Prostate gland (tissue), 2 donors: ENCODE measurements at regions not wholly inside any gene's neighbourhood (a gene's known extent, or its start where the extent isn't known, plus 50 kb on each side); places are given as distances from the start of the nearest gene placed in this dataset.

ENCODE experiments used
- POLR2A ChIP-seq: fragments of 450-650 bp; IDR thresholded peaks from one replicate; pipeline ENCODE4 v1.6.1; 2016; ENCODE audit warnings: antibody characterized with exemption, mild to moderate bottlenecking
- TF ChIP-seq, protein P1 (sequence below), 4 experiments: fragments of 200-600 bp in 2 of 4; fragments of 450-650 bp in 2 of 4; sonication (generic) in 2 of 4; IDR thresholded peaks; 1 replicate in 3 of 4; 2 replicates in 1 of 4; pipeline ENCODE4 v1.5.1; 2016 to 2019; ENCODE audit warnings: antibody characterized with exemption in 4 of 4, mild to moderate bottlenecking in 2 of 4, moderate library complexity in 2 of 4

DNA sequence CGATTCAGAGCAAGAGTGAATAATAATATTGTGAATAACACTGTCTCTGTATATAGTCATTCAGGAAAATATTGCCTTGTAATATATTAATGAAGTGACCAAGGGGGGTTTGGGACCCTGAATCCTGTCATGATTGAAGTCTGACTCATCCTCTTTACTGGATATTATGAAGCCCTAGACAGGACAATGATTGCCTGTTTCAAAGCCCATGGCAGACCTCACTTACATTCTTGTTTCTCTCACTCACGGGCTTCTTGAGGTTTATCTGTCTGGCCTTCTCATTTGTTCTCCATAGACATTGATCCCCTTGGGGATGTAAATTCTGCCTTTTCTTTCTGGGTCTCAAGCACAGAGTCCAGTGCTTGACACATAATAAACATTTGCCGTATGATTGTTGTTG, 449.3 kb upstream of the THRB start:
- no peak for TF ChIP-seq POLR2A
- TF ChIP-seq, protein P1, sequence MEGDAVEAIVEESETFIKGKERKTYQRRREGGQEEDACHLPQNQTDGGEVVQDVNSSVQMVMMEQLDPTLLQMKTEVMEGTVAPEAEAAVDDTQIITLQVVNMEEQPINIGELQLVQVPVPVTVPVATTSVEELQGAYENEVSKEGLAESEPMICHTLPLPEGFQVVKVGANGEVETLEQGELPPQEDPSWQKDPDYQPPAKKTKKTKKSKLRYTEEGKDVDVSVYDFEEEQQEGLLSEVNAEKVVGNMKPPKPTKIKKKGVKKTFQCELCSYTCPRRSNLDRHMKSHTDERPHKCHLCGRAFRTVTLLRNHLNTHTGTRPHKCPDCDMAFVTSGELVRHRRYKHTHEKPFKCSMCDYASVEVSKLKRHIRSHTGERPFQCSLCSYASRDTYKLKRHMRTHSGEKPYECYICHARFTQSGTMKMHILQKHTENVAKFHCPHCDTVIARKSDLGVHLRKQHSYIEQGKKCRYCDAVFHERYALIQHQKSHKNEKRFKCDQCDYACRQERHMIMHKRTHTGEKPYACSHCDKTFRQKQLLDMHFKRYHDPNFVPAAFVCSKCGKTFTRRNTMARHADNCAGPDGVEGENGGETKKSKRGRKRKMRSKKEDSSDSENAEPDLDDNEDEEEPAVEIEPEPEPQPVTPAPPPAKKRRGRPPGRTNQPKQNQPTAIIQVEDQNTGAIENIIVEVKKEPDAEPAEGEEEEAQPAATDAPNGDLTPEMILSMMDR (IDR thresholded peaks at IDR 0.05), result no peak
